ES-I3 (cell line): ENCODE measurements at regions not wholly inside any gene's neighbourhood (a gene's known extent, or its start where the extent isn't known, plus 50 kb on each side); places are given as distances from the start of the nearest gene placed in this dataset.
"Not testable (repeated sequence)": the region's sequence is repeated elsewhere in the genome, so short reads cannot be mapped to it uniquely, and the experiment has no call there.

Experiments used
- H3K36me3 ChIP-seq: 2 replicates; pipeline ENCODE4 v1.6.1; 2013; ENCODE audit warnings: mild to moderate bottlenecking, low read length, control low read depth, moderate library complexity; ENCODE audit not compliant: insufficient read depth
- H3K4me1 ChIP-seq: 2 replicates; pipeline ENCODE4 v1.6.1; 2013; ENCODE audit warnings: mild to moderate bottlenecking, control low read depth, low read length; ENCODE audit not compliant: insufficient read depth
- H3K9ac ChIP-seq: 2 replicates; pipeline ENCODE4 v1.6.1; 2013; ENCODE audit warnings: low read depth, mild to moderate bottlenecking, low read length, moderate library complexity
- H3K9me3 ChIP-seq: 2 replicates; pipeline ENCODE4 v1.6.1; 2013; ENCODE audit warnings: mild to moderate bottlenecking, low read length, moderate library complexity; ENCODE audit not compliant: control insufficient read depth, insufficient read depth

DNA sequence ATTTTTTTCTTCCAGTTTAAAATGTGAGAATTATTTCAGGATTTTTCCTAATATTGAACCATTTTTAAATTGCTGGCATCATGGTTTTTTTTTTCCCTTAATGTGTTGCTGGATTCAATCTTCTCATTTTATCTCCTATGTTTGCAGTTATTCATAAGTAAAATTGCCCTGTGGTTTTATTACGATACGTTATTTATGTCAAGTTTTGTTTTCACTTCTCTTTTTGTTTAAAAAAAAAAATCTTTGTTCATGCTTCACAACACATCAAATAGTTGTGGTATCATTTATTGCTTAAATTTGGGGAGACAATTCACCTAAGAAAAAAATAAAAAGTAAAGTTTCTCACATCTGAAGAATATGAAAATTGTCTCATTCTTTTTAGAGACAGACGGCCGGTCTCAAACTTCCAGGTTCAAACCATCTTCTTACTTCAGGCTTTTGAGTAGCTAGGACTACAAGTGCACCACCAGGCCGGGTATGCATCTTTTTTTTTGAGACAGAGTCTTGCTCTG lies 239.3 kb upstream of the ID4 start:
- Histone ChIP-seq H3K36me3 (no peaks in the 10 kb centered on the region), H3K4me1 (no peaks in the 10 kb centered on the region), H3K9me3 (no peaks in the 10 kb centered on the region), H3K9ac (no peak overlapping the region)

DNA sequence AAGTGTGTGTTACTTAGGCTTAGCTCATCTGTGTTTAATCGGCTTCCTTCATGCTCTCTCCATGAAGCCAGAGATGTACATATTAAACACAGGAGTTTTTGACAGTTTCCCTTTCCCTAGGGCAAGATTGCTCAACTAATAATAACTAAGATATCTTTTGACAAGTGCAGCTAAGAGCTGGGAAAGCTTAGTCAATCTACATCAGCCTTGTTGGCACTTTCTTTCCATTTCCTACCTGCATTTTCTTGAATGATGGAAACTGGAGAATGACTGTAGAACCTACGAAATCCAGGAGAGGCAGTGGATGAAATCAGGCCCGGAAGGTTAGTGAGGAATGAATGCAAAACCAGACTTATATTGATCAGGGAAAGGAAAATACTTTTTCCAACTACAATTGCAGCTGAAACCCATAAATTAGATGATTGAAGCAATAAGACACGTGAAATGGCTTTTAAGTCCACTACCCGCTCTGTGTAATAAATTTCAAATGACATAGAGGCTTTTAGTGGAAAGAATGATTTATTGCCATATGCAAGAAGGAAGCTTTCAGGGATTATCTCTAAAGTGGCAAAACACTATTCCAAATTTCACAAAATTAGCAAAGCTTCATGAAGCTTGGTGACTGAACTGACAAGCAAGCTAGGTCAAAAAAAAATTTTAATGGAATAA lies 237.2 kb upstream of the ID4 start:
- H3K36me3 ChIP-seq: no peaks in the 10 kb centered on the region
- no peak overlapping the region for H3K9ac ChIP-seq
- H3K4me1 ChIP-seq: no peaks in the 10 kb centered on the region
- H3K9me3 ChIP-seq: no peaks in the 10 kb centered on the region

DNA sequence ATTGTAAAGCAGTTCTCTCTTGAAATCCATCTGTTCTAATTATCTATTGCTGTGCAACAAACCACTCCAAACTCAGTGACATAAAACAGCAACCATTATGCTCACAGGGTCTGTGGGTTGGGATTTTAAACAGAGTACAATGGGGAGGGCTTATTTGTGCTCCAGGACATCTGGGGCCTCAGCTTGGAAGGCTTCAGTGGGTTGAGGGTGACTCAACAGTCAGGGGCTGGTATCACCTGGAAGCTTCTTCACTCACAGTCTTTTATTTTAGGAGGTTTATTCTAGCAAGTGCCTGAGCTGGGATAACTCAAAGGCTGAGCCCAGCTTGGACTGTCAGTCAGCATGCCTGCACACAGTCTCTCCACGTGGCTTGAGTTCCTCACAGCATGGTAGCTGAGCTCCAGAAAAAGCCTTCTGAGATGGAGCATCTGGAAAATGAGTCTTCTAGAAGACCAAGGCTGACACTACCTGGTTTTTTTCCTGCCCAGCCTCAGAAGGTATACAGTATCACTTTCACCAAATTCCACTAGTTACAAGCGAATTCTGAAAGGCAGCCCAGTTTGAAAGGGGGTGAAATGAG lies 234.6 kb upstream of the ID4 start:
- no peaks in the 10 kb centered on the region for H3K9me3 ChIP-seq
- H3K4me1 ChIP-seq: no peaks in the 10 kb centered on the region
- H3K36me3 ChIP-seq: no peaks in the 10 kb centered on the region
- H3K9ac ChIP-seq: no peak overlapping the region

DNA sequence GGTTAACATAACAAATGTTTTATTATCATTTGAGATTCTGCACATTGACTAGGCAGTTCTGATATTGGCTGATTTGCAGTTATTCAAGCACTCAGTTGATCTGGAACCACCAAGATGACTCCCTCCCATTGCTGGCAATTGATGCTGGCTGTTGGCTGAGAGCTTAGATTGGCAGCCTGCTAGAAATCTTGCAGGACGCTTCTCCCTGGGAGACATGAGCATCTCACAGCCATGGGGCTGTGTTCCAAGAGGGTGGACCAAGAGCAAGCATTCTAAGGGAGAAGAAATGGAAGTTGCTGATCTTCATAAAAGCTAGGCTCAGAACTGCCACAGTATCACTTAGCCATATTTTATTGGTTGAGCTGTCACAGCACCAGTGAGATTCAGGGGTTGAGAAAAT lies 233.4 kb upstream of the ID4 start:
- Histone ChIP-seq H3K4me1 (no peaks in the 10 kb centered on the region; the same call in 1 of the 2 replicates), H3K9ac (no peak overlapping the region), H3K36me3 (no peaks in the 10 kb centered on the region), H3K9me3 (no peaks in the 10 kb centered on the region)

DNA sequence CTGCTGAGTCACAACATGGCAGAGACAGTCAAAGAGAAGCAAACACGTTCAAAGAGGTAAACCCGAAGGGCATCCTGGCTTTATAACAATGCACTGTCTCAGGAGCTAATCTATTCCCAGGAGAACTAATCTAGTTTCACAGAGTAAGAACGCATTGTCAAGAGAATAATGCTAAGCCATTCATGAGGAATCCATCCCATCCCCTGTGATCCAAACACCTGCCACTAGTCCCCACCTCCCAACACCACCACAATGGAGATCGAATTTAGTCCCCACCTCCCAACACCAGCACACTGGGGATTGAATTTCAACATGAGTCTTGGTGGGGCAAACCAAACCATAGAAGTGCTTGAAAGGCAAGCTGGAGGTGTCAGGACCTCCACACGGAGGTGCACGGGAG lies 231.5 kb upstream of the ID4 start:
- H3K4me1 ChIP-seq: no peaks in the 10 kb centered on the region; the same call in 1 of the 2 replicates
- H3K9ac ChIP-seq: no peak overlapping the region
- H3K36me3 ChIP-seq: no peaks in the 10 kb centered on the region
- H3K9me3 ChIP-seq: no peaks in the 10 kb centered on the region

DNA sequence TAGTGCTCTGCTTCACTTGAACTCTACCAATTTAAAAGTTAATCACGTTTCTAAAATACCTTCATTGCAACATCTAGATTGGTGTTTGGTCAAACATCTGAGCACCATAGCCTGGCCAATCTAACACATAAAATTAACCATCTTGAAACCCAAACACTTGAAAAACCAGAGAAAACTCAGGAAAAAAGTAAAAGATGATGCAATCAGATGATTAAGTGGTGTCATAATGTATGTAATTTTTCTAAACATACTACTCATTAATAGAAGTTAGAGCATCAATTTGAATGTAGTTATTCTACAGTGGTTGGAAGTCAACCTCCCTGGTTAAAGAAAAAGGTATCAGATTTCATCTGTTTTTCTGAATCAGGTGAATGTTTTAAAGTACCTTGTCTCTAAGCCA lies 228.6 kb upstream of the ID4 start:
- Histone ChIP-seq H3K4me1 (no peaks in the 10 kb centered on the region; the same call in 1 of the 2 replicates), H3K9me3 (no peaks in the 10 kb centered on the region), H3K9ac (no peak overlapping the region), H3K36me3 (no peaks in the 10 kb centered on the region)

DNA sequence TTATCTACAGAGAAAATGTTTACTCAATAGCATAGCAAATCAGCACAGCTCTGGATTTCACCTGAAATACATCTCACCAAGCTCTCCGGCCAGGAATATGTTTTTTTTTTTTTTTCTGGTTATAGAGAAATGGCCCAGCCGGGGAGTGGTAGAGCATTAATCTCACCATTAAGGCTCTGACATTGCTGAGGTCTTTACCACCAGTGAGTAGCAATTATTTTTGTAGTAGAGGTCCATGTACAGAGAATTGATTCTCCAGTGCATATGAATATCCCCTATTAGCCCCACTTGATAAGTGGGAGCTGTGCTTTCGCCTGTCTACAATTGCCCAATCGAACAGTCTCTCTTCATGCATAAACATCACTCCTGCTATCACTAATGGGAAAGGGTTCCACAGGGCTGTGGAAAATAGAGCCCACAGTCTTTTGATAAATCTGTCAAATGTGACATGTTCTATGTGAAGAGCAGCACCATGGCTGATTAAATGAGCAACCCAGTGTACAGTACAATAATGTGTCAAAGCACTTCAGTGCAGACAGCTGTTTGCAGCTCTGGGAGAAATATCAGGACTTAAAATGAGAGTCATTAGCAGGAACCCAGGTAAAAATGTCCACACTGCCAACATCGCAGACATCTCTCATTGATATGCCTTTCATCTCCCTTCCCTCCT lies 227.1 kb upstream of the ID4 start:
- H3K4me1 ChIP-seq: no peaks in the 10 kb centered on the region; the same call in 1 of the 2 replicates
- H3K9ac ChIP-seq: no peak overlapping the region
- no peaks in the 10 kb centered on the region for H3K9me3 ChIP-seq
- no peaks in the 10 kb centered on the region for H3K36me3 ChIP-seq

DNA sequence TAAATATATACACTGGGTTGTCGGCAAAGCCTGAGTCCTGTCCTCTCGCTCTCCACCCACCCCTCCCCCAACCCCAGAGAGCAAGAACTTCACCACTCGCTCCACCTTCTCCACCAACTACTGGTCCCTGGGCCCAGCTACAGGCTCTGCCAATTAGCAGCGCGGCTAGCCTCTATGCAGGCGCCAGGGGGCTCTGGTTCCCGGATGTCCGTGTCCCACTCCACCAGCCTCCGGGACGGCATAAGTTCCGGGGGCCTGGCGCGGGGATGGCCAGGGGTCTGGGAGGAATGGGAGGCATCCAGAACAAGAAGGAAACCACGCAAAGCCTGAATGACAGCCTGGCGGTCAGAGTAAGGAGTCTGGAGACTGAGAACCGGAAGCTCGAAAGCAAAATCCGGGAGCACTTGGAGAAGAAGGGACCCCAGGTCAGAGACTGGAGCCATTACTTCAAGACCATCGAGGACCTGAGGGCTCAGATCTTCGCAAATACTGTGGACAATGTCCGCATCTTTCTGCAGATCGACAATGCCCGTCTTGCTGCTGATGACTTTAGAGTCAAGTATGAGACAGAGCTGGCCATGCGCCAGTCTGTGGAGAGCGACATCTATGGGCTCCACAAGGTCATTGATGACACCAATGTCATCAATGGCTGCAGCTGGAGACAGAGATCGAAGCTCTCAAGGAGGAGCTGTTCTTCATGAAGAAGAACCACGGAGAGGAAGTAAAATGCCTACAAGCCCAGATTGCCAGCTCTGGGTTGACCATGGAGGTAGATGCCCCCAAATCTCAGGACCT lies 224.3 kb upstream of the ID4 start:
- not testable (repeated sequence) for H3K9me3 ChIP-seq, H3K36me3 ChIP-seq, H3K4me1 ChIP-seq, H3K9ac ChIP-seq

DNA sequence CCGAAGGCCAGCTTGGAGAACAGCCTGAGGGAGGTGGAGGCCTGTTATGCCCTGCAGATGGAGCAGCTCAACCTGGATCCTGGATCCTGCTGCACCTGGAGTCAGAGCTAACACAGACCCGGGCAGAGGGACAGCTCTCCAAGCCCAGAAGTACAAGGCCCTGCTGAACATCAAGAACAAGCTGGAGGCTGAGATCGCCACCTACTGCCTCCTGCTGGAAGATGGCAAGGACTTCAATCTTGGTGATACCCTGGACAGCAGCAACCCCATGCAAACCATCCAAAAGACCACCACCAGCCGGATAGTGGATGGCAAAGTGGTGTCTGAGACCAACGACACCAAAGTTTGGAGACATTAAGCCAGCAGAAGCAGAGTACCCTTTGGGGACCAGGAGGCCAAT lies 223.5 kb upstream of the ID4 start:
- no peaks in the 10 kb centered on the region; the same call in 1 of the 2 replicates for H3K4me1 ChIP-seq
- H3K36me3 ChIP-seq: no peaks in the 10 kb centered on the region
- H3K9ac ChIP-seq: no peak overlapping the region
- H3K9me3 ChIP-seq: no peaks in the 10 kb centered on the region

DNA sequence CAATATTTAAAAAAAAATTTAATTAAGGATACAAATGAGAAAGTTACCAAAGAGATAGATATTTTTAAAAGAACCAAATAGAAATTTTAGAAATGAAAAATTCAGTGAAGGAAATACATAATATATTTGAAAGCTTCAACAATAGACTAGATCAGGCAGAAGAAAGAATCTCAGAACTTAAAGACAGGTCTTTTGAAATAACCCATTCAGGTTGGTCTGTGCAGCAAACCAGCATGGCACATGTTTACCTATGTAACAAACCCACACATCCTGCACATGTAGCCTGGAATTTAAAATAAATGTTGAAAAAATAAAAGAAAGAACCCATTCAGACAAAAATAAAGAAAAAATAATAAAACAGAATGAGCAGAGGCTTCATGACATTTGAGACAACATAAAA lies 221.1 kb upstream of the ID4 start:
- Histone ChIP-seq H3K36me3 (no peaks in the 10 kb centered on the region), H3K9ac (no peak overlapping the region), H3K4me1 (no peaks in the 10 kb centered on the region), H3K9me3 (no peaks in the 10 kb centered on the region)

DNA sequence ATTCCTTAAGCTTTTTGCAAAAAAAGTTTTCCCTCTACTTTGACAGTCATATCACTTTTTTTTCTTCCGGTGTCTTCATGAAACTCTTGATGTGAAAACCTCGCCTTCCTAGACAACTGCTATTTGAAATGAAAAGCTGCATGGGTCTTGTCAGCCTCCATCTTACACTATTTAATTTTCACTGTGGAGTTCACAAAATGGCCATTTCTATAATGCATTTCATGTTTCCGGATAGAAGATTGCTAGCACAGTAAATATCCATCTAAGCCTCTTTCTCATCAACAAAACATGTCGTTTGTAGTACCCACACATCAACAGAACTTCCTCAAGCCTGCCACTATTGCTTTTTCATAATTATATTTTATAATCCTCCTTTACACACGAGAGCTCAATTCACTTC lies 204.9 kb upstream of the ID4 start:
- no peak overlapping the region for H3K9ac ChIP-seq
- H3K9me3 ChIP-seq: no peaks in the 10 kb centered on the region
- no peaks in the 10 kb centered on the region for H3K4me1 ChIP-seq
- no peaks in the 10 kb centered on the region for H3K36me3 ChIP-seq

DNA sequence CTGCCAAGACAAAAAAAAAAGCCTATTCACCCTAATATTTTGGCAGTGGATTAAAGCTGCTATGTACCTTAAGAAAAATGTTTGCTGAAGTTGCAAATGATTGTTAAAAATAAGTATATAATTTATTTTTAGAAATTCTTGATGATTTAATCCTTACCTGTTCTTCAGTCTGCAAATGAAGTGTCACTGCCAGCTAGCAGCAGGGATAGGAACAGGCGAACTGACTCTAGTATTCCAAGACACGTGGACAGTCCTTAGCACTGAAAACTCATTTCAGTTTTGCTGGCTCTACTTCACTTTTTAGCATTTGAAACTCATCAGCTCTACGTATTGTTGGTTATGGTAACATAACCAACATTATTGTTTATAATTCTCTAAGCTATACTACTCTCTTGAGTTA lies 204.4 kb upstream of the ID4 start:
- no peaks in the 10 kb centered on the region for H3K4me1 ChIP-seq
- H3K36me3 ChIP-seq: no peaks in the 10 kb centered on the region
- no peak overlapping the region for H3K9ac ChIP-seq
- H3K9me3 ChIP-seq: no peaks in the 10 kb centered on the region

DNA sequence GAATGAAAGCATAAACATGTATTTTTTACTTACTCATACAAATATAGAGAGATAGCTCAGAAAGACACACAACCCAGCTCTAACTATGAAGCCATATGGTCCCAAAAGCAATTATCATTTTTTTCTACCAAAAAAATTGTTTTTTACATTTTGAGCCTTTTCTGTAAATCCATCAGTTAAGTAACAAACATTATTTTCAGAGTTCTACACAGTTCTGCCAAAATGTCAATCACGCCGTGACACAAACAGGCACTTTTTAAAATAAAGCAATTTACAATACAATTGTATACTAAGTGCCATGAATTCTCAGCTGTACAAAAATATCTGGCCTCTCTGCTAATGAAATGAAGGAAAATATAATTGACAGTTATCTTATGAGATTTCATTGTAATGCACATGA lies 201.4 kb upstream of the ID4 start:
- Histone ChIP-seq H3K9me3 (no peaks in the 10 kb centered on the region), H3K9ac (no peak overlapping the region)

DNA sequence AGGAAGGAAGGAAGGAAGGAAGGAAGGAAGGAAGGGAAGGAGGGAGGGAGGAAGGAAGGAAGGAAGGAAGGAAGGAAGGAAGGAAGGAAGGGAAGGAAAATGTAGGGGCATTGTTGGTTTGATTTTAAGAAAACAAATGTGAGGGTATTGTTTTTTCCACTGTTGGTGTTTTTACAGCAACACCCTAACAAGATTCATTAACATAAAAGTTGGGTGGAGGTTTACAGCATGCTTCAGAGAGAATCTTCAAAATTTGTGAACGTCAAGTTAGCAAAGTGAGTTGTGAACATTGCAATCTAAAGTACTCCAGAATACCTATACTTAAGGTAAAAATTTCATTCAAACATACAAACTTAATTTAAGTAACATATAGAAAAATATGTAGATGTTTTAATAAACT lies 200.2 kb upstream of the ID4 start:
- Histone ChIP-seq H3K9me3 (no peaks in the 10 kb centered on the region), H3K9ac (no peak overlapping the region), H3K36me3 (no peaks in the 10 kb centered on the region), H3K4me1 (no peaks in the 10 kb centered on the region)

More for the DNA sequence above, 201.4 kb upstream of the ID4 start:
- no peaks in the 10 kb centered on the region for H3K36me3 ChIP-seq
- no peaks in the 10 kb centered on the region for H3K4me1 ChIP-seq
